GM12878 (cell line): ENCODE measurements at regions not wholly inside any gene's neighbourhood (a gene's known extent, or its start where the extent isn't known, plus 50 kb on each side); places are given as distances from the start of the nearest gene placed in this dataset.

Experiments used
- CHD1 ChIP-seq: IDR thresholded peaks from 2 replicates; pipeline ENCODE4 v1.6.1; 2012; ENCODE audit warnings: low read depth, low read length, improper control_type of control experiment
- CREB1 ChIP-seq: IDR thresholded peaks from 2 replicates; pipeline ENCODE4 v1.6.1; 2012; ENCODE audit warnings: low read depth, mild to moderate bottlenecking, inconsistent platforms
- EP300 ChIP-seq, 2 experiments: fragments of 150-350 bp in 1 of 2; IDR thresholded peaks; 2 replicates each; pipeline ENCODE4 v1.6.1; 2011 to 2012; ENCODE audit warnings: low read depth in 2 of 2, low read length in 2 of 2, borderline replicate concordance in 1 of 2, improper control_type of control experiment in 1 of 2, inconsistent platforms in 1 of 2; ENCODE audit not compliant: control insufficient read depth in 1 of 2
- POLR2A ChIP-seq: IDR thresholded peaks from 2 replicates; pipeline ENCODE4 v1.6.1; 2011; ENCODE audit warnings: low read depth, mild to moderate bottlenecking, low read length
- RAD21 ChIP-seq: IDR thresholded peaks from 2 replicates; pipeline ENCODE4 v1.6.1; 2011; ENCODE audit warnings: mild to moderate bottlenecking, low read depth, low read length, moderate library complexity; ENCODE audit not compliant: insufficient read depth
- RFX5 ChIP-seq: IDR thresholded peaks from 2 replicates; pipeline ENCODE4 v1.6.1; 2011; ENCODE audit warnings: low read depth, low read length, improper control_type of control experiment
- SMC3 ChIP-seq: IDR thresholded peaks from 2 replicates; pipeline ENCODE4 v1.6.1; 2011; ENCODE audit warnings: low read length, improper control_type of control experiment, borderline replicate concordance
- TCF12 ChIP-seq: IDR thresholded peaks from 2 replicates; pipeline ENCODE4 v1.6.1; 2011; ENCODE audit warnings: low read depth, mild to moderate bottlenecking, low read length
- ZSCAN29 ChIP-seq: fragments of 450-650 bp; IDR thresholded peaks from 2 replicates; pipeline ENCODE4 v1.6.1; 2017; ENCODE audit warnings: mild to moderate bottlenecking, moderate library complexity
- TF ChIP-seq, protein P1 (sequence below): IDR thresholded peaks from 2 replicates; pipeline ENCODE4 v1.6.1; 2012; ENCODE audit warnings: mild to moderate bottlenecking, low read depth, low read length
- TF ChIP-seq, protein P2 (sequence below), 3 experiments: IDR thresholded peaks in 2 of 3; conservative IDR thresholded peaks in 1 of 3; 2 replicates each; pipeline ENCODE4 v1.5.1; 2011; ENCODE audit warnings: low read depth in 3 of 3, low read length in 3 of 3, mild to moderate bottlenecking in 3 of 3, control low read depth in 2 of 3, moderate library complexity in 2 of 3, inconsistent platforms in 1 of 3, mixed read lengths in 1 of 3; ENCODE audit not compliant: control insufficient read depth in 2 of 3, insufficient read depth in 1 of 3; ENCODE audit errors: extremely low read depth in 1 of 3
- TF ChIP-seq, protein P3 (sequence below): IDR thresholded peaks from 2 replicates; pipeline ENCODE4 v1.6.1; 2011; ENCODE audit warnings: borderline replicate concordance, low read depth, mild to moderate bottlenecking, moderate library complexity, low read length; ENCODE audit not compliant: insufficient read depth, poor library complexity, severe bottlenecking
- TF ChIP-seq, protein P4 (sequence below): IDR thresholded peaks from 2 replicates; pipeline ENCODE4 v1.6.1; 2011; ENCODE audit warnings: mild to moderate bottlenecking, low read depth, low read length, moderate library complexity; ENCODE audit not compliant: insufficient replicate concordance

DNA sequence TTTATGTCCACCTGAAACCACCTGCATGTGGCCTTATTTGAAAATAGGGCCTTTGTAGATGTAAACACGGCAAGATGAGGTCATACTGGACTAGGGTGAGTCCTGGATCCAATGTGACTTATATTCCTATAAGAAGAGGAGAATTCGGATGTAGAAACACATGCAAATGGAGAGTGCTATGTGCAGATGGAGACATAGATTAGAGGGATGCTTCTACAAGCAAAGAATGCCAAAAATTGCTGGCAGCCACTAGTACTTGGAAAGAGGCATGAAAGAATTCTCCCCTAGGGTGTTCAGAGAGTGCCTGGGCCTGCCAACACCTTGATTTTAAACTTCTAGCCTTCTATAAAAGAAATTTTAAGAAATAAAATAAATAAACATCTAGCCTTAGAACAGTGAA lies 226.1 kb downstream of the RFC3 start:
- TF ChIP-seq CREB1 (no peak), SMC3 (no peak), CHD1 (no peak), EP300 (IDR thresholded peaks at IDR 0.05; ENCODE audit: borderline replicate concordance in 1 of 2, control insufficient read depth in 1 of 2, low read depth in 2 of 2, low read length in 2 of 2) (no peak), ZSCAN29 (no peak), TCF12 (no peak), POLR2A (no peak), RFX5 (no peak), RAD21 (no peak)
- TF ChIP-seq, protein P1, sequence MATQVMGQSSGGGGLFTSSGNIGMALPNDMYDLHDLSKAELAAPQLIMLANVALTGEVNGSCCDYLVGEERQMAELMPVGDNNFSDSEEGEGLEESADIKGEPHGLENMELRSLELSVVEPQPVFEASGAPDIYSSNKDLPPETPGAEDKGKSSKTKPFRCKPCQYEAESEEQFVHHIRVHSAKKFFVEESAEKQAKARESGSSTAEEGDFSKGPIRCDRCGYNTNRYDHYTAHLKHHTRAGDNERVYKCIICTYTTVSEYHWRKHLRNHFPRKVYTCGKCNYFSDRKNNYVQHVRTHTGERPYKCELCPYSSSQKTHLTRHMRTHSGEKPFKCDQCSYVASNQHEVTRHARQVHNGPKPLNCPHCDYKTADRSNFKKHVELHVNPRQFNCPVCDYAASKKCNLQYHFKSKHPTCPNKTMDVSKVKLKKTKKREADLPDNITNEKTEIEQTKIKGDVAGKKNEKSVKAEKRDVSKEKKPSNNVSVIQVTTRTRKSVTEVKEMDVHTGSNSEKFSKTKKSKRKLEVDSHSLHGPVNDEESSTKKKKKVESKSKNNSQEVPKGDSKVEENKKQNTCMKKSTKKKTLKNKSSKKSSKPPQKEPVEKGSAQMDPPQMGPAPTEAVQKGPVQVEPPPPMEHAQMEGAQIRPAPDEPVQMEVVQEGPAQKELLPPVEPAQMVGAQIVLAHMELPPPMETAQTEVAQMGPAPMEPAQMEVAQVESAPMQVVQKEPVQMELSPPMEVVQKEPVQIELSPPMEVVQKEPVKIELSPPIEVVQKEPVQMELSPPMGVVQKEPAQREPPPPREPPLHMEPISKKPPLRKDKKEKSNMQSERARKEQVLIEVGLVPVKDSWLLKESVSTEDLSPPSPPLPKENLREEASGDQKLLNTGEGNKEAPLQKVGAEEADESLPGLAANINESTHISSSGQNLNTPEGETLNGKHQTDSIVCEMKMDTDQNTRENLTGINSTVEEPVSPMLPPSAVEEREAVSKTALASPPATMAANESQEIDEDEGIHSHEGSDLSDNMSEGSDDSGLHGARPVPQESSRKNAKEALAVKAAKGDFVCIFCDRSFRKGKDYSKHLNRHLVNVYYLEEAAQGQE = no peak
- TF ChIP-seq, protein P2, sequence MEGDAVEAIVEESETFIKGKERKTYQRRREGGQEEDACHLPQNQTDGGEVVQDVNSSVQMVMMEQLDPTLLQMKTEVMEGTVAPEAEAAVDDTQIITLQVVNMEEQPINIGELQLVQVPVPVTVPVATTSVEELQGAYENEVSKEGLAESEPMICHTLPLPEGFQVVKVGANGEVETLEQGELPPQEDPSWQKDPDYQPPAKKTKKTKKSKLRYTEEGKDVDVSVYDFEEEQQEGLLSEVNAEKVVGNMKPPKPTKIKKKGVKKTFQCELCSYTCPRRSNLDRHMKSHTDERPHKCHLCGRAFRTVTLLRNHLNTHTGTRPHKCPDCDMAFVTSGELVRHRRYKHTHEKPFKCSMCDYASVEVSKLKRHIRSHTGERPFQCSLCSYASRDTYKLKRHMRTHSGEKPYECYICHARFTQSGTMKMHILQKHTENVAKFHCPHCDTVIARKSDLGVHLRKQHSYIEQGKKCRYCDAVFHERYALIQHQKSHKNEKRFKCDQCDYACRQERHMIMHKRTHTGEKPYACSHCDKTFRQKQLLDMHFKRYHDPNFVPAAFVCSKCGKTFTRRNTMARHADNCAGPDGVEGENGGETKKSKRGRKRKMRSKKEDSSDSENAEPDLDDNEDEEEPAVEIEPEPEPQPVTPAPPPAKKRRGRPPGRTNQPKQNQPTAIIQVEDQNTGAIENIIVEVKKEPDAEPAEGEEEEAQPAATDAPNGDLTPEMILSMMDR (IDR thresholded peaks at IDR 0.05 in 2 of 3, conservative IDR thresholded peaks at IDR 0.05 in 1 of 3; ENCODE audit: control insufficient read depth in 2 of 3, extremely low read depth in 1 of 3, insufficient read depth in 1 of 3, low read depth in 3 of 3, low read length in 3 of 3) = no peak
- TF ChIP-seq, protein P3, sequence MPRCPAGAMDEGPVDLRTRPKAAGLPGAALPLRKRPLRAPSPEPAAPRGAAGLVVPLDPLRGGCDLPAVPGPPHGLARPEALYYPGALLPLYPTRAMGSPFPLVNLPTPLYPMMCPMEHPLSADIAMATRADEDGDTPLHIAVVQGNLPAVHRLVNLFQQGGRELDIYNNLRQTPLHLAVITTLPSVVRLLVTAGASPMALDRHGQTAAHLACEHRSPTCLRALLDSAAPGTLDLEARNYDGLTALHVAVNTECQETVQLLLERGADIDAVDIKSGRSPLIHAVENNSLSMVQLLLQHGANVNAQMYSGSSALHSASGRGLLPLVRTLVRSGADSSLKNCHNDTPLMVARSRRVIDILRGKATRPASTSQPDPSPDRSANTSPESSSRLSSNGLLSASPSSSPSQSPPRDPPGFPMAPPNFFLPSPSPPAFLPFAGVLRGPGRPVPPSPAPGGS = no peak
- TF ChIP-seq, protein P4, sequence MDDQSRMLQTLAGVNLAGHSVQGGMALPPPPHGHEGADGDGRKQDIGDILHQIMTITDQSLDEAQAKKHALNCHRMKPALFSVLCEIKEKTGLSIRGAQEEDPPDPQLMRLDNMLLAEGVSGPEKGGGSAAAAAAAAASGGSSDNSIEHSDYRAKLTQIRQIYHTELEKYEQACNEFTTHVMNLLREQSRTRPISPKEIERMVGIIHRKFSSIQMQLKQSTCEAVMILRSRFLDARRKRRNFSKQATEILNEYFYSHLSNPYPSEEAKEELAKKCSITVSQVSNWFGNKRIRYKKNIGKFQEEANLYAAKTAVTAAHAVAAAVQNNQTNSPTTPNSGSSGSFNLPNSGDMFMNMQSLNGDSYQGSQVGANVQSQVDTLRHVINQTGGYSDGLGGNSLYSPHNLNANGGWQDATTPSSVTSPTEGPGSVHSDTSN = no peak
